GM23338 (cell line): ENCODE measurements at regions not wholly inside any gene's neighbourhood (a gene's known extent, or its start where the extent isn't known, plus 50 kb on each side); places are given as distances from the start of the nearest gene placed in this dataset.

Experiments used
- ATAC-seq: fragments of 200-7000 bp; cut with Tn5 transposase; 3 replicates; pipeline ENCODE4 v1.9.1; 2020
- DNase-seq: peaks from one replicate; pipeline ENCODE4 v3.0.0-alpha.2; 2015; ENCODE audit warnings: low spot score
- H2AFZ ChIP-seq: fragments of 200-600 bp; sonication (generic); 2 replicates; pipeline ENCODE4 v1.8.0; 2016; ENCODE audit warnings: antibody characterized with exemption, mild to moderate bottlenecking, moderate library complexity
- H3F3A ChIP-seq: fragments of 200-600 bp; sonication (generic); replicated peaks from 2 replicates; pipeline ENCODE4 v1.8.0; 2017; ENCODE audit warnings: antibody characterized with exemption, mixed run types, low read depth
- H3K27ac ChIP-seq: fragments of 200-600 bp; sonication (generic); 2 replicates; pipeline ENCODE4 v1.6.1; 2016; ENCODE audit warnings: low read depth
- H3K27me3 ChIP-seq: fragments of 200-600 bp; sonication (generic); 2 replicates; pipeline ENCODE4 v1.8.0; 2016; ENCODE audit warnings: mild to moderate bottlenecking, mixed run types, moderate library complexity; ENCODE audit not compliant: insufficient read depth
- H3K36me3 ChIP-seq: fragments of 200-600 bp; sonication (generic); 2 replicates; pipeline ENCODE4 v1.8.0; 2016; ENCODE audit warnings: mild to moderate bottlenecking; ENCODE audit not compliant: insufficient read depth
- H3K4me1 ChIP-seq: fragments of 200-600 bp; sonication (generic); 2 replicates; pipeline ENCODE4 v1.8.0; 2016; ENCODE audit warnings: mild to moderate bottlenecking, moderate library complexity; ENCODE audit not compliant: insufficient read depth
- H3K4me2 ChIP-seq: fragments of 200-600 bp; sonication (generic); 2 replicates; pipeline ENCODE4 v1.7.1; 2017; ENCODE audit warnings: mixed run types
- H3K4me3 ChIP-seq: fragments of 200-600 bp; sonication (generic); 2 replicates; pipeline ENCODE4 v1.6.1; 2016; ENCODE audit warnings: mixed run types
- H3K79me2 ChIP-seq: fragments of 200-600 bp; sonication (generic); replicated peaks from 2 replicates; pipeline ENCODE4 v1.8.0; 2017; ENCODE audit warnings: mild to moderate bottlenecking; ENCODE audit not compliant: insufficient read depth
- H3K9me2 ChIP-seq: fragments of 200-600 bp; sonication (generic); 2 replicates; pipeline ENCODE4 v1.8.0; 2017; ENCODE audit not compliant: insufficient read depth
- H4K20me1 ChIP-seq: fragments of 200-600 bp; sonication (generic); replicated peaks from 2 replicates; pipeline ENCODE4 v1.8.0; 2017; ENCODE audit warnings: mild to moderate bottlenecking; ENCODE audit not compliant: insufficient read depth
- H3K27ac Mint-ChIP-seq: 2 replicates; pipeline ENCODE4 v1.8.0; 2020; ENCODE audit warnings: inconsistent platforms, mild to moderate bottlenecking, moderate library complexity, mixed read lengths
- H3K27me3 Mint-ChIP-seq: 3 replicates; pipeline ENCODE4 v1.8.0; 2022; ENCODE audit warnings: low read depth, mild to moderate bottlenecking, moderate library complexity, mixed read lengths, inconsistent platforms; ENCODE audit not compliant: insufficient read depth, poor library complexity
- H3K36me3 Mint-ChIP-seq: 3 replicates; pipeline ENCODE4 v1.8.0; 2021; ENCODE audit warnings: low read depth, mild to moderate bottlenecking, inconsistent platforms, moderate library complexity, mixed read lengths
- H3K4me1 Mint-ChIP-seq: 3 replicates; pipeline ENCODE4 v1.8.0; 2020; ENCODE audit warnings: mild to moderate bottlenecking, inconsistent platforms, mixed read lengths
- H3K4me3 Mint-ChIP-seq: 3 replicates; pipeline ENCODE4 v1.8.0; 2021; ENCODE audit warnings: moderate library complexity, mild to moderate bottlenecking, inconsistent platforms, mixed read lengths
- H3K9me3 Mint-ChIP-seq: 3 replicates; pipeline ENCODE4 v1.8.0; 2020; ENCODE audit warnings: moderate library complexity, mild to moderate bottlenecking, inconsistent platforms, mixed read lengths
- CREB1 ChIP-seq: fragments of 250-450 bp; sonication (Bioruptor Pico); IDR thresholded peaks from 2 replicates; pipeline ENCODE4 v1.5.0; 2020; ENCODE audit warnings: low read depth, mild to moderate bottlenecking, moderate library complexity
- CTCF ChIP-seq, 2 experiments: fragments of 200-600 bp in 1 of 2; sonication (generic) in 1 of 2; conservative IDR thresholded peaks; 2 replicates each; pipeline versions ENCODE4 v1.5.1 to v1.6.1; 2016 to 2017; ENCODE audit warnings: antibody characterized with exemption in 2 of 2, low read depth in 2 of 2, mild to moderate bottlenecking in 2 of 2, moderate library complexity in 1 of 2
- ETS1 ChIP-seq: IDR thresholded peaks from 2 replicates; pipeline ENCODE4 v1.6.1; 2016; ENCODE audit warnings: antibody characterized with exemption
- EZH2 ChIP-seq: fragments of 200-600 bp; sonication (generic); IDR thresholded peaks from one replicate; pipeline ENCODE4 v1.8.0; 2017; ENCODE audit warnings: antibody characterized with exemption, mild to moderate bottlenecking, low read depth; ENCODE audit not compliant: unreplicated experiment
- EZH2phosphoT487 ChIP-seq: fragments of 200-600 bp; sonication (generic); IDR thresholded peaks from one replicate; pipeline ENCODE4 v1.8.1; 2018; ENCODE audit warnings: antibody characterized with exemption; ENCODE audit not compliant: unreplicated experiment
- JUNB ChIP-seq: IDR thresholded peaks from one replicate; pipeline ENCODE4 v1.6.1; 2016; ENCODE audit warnings: antibody characterized with exemption; ENCODE audit not compliant: unreplicated experiment
- NANOG ChIP-seq: IDR thresholded peaks from 2 replicates; pipeline ENCODE4 v1.6.1; 2016; ENCODE audit warnings: antibody characterized with exemption, borderline replicate concordance
- POLR2AphosphoS5 ChIP-seq: IDR thresholded peaks from 2 replicates; pipeline ENCODE4 v1.6.1; 2016; ENCODE audit warnings: antibody characterized with exemption, low read depth
- STAT1 ChIP-seq: IDR thresholded peaks from one replicate; pipeline ENCODE4 v1.6.1; 2016; ENCODE audit warnings: antibody characterized with exemption; ENCODE audit not compliant: unreplicated experiment
- ZNF114 ChIP-seq: fragments of 250-450 bp; sonication (Bioruptor Pico); IDR thresholded peaks from 2 replicates; pipeline ENCODE4 v1.5.0; 2020; ENCODE audit warnings: mild to moderate bottlenecking, moderate library complexity
- ZNF331 ChIP-seq: fragments of 250-450 bp; sonication (Bioruptor Pico); IDR thresholded peaks from 2 replicates; pipeline ENCODE4 v1.5.0; 2020; ENCODE audit warnings: low read depth, mild to moderate bottlenecking, moderate library complexity
- ZNF462 ChIP-seq: fragments of 250-450 bp; sonication (Bioruptor Pico); IDR thresholded peaks from 2 replicates; pipeline ENCODE4 v1.5.0; 2020; ENCODE audit warnings: mild to moderate bottlenecking, moderate library complexity
- TF ChIP-seq, protein P1 (sequence below): IDR thresholded peaks from one replicate; pipeline ENCODE4 v1.6.1; 2018; ENCODE audit warnings: antibody characterized with exemption; ENCODE audit not compliant: unreplicated experiment

DNA sequence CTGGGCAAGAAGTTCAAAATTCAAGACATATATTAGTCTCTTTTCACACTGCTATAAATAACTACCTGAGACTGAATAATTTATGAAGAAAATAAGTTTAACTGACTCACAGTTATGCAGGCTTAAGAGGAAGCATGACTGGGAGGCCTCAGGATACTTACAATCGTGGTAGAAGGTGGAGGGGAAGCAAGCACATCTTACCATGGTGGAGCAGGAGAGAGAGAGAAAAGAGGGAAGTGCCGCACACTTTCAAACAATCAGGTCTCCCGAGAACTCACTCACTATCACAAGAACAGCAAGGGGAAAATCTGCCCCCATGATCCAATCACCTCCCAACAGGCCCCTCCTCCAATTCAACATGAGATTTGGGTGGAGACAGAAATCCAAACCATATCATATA lies 273.3 kb upstream of the RASGEF1B start:
- H3K4me3 ChIP-seq, result no peak overlapping the region
- no peak overlapping the region for H3K27ac ChIP-seq
- no peak overlapping the region for H2AFZ ChIP-seq
- ATAC-seq, result no peak
- H3K27me3 ChIP-seq, result no peaks in the 10 kb centered on the region
- no peaks in the 10 kb centered on the region for H3K9me3 Mint-ChIP-seq
- no peak overlapping the region for H3K27ac Mint-ChIP-seq
- H3K4me1 Mint-ChIP-seq, result peaks cover 11% of the 10 kb centered on the region; the same call in 2 of the 3 replicates
- H3K4me1 ChIP-seq, result no peaks in the 10 kb centered on the region
- no peaks in the 10 kb centered on the region for H4K20me1 ChIP-seq
- H3K36me3 ChIP-seq, result no peaks in the 10 kb centered on the region
- H3F3A ChIP-seq, result no peaks in the 10 kb centered on the region
- peaks cover 4% of the 10 kb centered on the region; the same call in 1 of the 2 replicates for H3K9me2 ChIP-seq
- DNase-seq, result no peak
- no peaks in the 10 kb centered on the region for H3K36me3 Mint-ChIP-seq
- no peak overlapping the region for H3K4me2 ChIP-seq
- H3K27me3 Mint-ChIP-seq, result peaks cover 5% of the 10 kb centered on the region
- TF ChIP-seq CREB1 (no peak), STAT1 (no peak), ETS1 (no peak), EZH2phosphoT487 (no peak), NANOG (no peak), POLR2AphosphoS5 (no peak), CTCF (conservative IDR thresholded peaks at IDR 0.05; ENCODE audit: low read depth in 2 of 2) (no peak), ZNF462 (CRISPR knock-in tag) (no peak), ZNF331 (CRISPR knock-in tag) (no peak), JUNB (no peak), ZNF114 (CRISPR knock-in tag) (no peak), EZH2 (no peak)
- TF ChIP-seq, protein P1, sequence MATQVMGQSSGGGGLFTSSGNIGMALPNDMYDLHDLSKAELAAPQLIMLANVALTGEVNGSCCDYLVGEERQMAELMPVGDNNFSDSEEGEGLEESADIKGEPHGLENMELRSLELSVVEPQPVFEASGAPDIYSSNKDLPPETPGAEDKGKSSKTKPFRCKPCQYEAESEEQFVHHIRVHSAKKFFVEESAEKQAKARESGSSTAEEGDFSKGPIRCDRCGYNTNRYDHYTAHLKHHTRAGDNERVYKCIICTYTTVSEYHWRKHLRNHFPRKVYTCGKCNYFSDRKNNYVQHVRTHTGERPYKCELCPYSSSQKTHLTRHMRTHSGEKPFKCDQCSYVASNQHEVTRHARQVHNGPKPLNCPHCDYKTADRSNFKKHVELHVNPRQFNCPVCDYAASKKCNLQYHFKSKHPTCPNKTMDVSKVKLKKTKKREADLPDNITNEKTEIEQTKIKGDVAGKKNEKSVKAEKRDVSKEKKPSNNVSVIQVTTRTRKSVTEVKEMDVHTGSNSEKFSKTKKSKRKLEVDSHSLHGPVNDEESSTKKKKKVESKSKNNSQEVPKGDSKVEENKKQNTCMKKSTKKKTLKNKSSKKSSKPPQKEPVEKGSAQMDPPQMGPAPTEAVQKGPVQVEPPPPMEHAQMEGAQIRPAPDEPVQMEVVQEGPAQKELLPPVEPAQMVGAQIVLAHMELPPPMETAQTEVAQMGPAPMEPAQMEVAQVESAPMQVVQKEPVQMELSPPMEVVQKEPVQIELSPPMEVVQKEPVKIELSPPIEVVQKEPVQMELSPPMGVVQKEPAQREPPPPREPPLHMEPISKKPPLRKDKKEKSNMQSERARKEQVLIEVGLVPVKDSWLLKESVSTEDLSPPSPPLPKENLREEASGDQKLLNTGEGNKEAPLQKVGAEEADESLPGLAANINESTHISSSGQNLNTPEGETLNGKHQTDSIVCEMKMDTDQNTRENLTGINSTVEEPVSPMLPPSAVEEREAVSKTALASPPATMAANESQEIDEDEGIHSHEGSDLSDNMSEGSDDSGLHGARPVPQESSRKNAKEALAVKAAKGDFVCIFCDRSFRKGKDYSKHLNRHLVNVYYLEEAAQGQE, result no peak
- no peak overlapping the region for H3K4me3 Mint-ChIP-seq
- H3K79me2 ChIP-seq, result no peaks in the 10 kb centered on the region
